K562 (cell line): ENCODE measurements at regions not wholly inside any gene's neighbourhood (a gene's known extent, or its start where the extent isn't known, plus 50 kb on each side); places are given as distances from the start of the nearest gene placed in this dataset.

ENCODE experiments used
- ATAC-seq: fragments of 200-7000 bp; cut with Tn5 transposase; 3 replicates; pipeline ENCODE4 v1.9.1; 2020; ENCODE audit warnings: moderate library complexity
- BruUV-seq: library from RNA; stranded (reverse); fragments of 400-500 nt; replicated peaks from 2 replicates; lab custom pipeline; 2021; lab: Mats Ljungman, UMichigan
- CTCF ChIA-PET: fragments of 300-600 bp; formaldehyde crosslinking; extraction: SDS; loops from one replicate; lab custom pipeline; 2021; ENCODE audit warnings: low intra/inter-chr PET ratio; lab: Yijun Ruan, JAX
- POLR2A ChIA-PET: fragments of 300-600, 350-650 bp; sonication (Branson Sonifier 250); formaldehyde crosslinking; extraction: SDS; loops from one replicate; lab custom pipeline; 2021; ENCODE audit warnings: antibody characterized with exemption, inconsistent platforms; lab: Yijun Ruan, JAX
- DNase-seq, 4 experiments: peaks; one replicate each; pipeline versions ENCODE4 v3.0.0 to v3.0.0-alpha.2; 2011 to 2018; ENCODE audit warnings: low spot score in 3 of 4, mixed read lengths in 3 of 4; ENCODE audit errors: extremely low read depth in 1 of 4
- FAIRE-seq: peaks from 2 replicates; lab custom pipeline; 2011; peaks lifted over from hg19 to GRCh38; lab: Jason Lieb, UNC
- H2AFZ ChIP-seq: 2 replicates; pipeline ENCODE4 v1.6.0; 2011; ENCODE audit warnings: low read depth, low read length, control low read depth, inconsistent platforms
- H3K27ac ChIP-seq: fragments of 200-600 bp; 3 replicates; pipeline ENCODE4 v1.8.0; 2011; ENCODE audit warnings: low read depth, mild to moderate bottlenecking, control low read depth, inconsistent platforms, low read length, moderate library complexity, mixed read lengths; ENCODE audit errors: extremely low read depth
- H3K27me3 ChIP-seq, 2 experiments: fragments of 300-600 bp in 1 of 2; 2 replicates in 1 of 2; 3 replicates in 1 of 2; pipeline versions ENCODE4 v1.6.0 to v1.8.0; 2011; ENCODE audit warnings: inconsistent platforms in 2 of 2, low read length in 2 of 2, mild to moderate bottlenecking in 1 of 2, mixed read lengths in 1 of 2, moderate library complexity in 1 of 2; ENCODE audit not compliant: control insufficient read depth in 2 of 2, insufficient read depth in 2 of 2
- H3K36me3 ChIP-seq: fragments of 300-600 bp; 3 replicates; pipeline ENCODE4 v1.8.0; 2011; ENCODE audit warnings: mild to moderate bottlenecking, low read length, inconsistent platforms; ENCODE audit not compliant: control insufficient read depth, insufficient read depth
- H3K4me1 ChIP-seq, 2 experiments: fragments of 200-600 bp in 1 of 2; replicated peaks in 1 of 2; 2 replicates in 1 of 2; 3 replicates in 1 of 2; pipeline versions ENCODE4 v1.5.1 to v1.8.0; 2011; ENCODE audit warnings: inconsistent platforms in 2 of 2, low read length in 2 of 2, mild to moderate bottlenecking in 1 of 2, mixed read lengths in 1 of 2, moderate library complexity in 1 of 2; ENCODE audit not compliant: control insufficient read depth in 2 of 2, insufficient read depth in 2 of 2
- H3K4me2 ChIP-seq: 2 replicates; pipeline ENCODE4 v1.6.1; 2011; ENCODE audit warnings: low read length, control low read depth, inconsistent platforms, mixed read lengths; ENCODE audit not compliant: insufficient read depth
- H3K4me3 ChIP-seq: fragments of 200-600 bp; sonication (generic), shearing (Covaris generic); 2 replicates; pipeline ENCODE4 v1.5.1; 2016; ENCODE audit warnings: control low read depth, inconsistent platforms
- H3K79me2 ChIP-seq: fragments of 200-600 bp; 3 replicates; pipeline ENCODE4 v1.8.0; 2011; ENCODE audit warnings: low read length, inconsistent platforms; ENCODE audit not compliant: control insufficient read depth, insufficient read depth
- H3K9ac ChIP-seq, 2 experiments: 2 replicates each; pipeline versions ENCODE4 v1.6.0 to v1.6.1; 2011; ENCODE audit warnings: low read depth in 2 of 2, low read length in 2 of 2, control low read depth in 1 of 2, inconsistent platforms in 1 of 2, mild to moderate bottlenecking in 1 of 2, mixed read lengths in 1 of 2; ENCODE audit not compliant: insufficient read depth in 1 of 2
- H3K9me1 ChIP-seq: one replicate; pipeline ENCODE4 v1.6.0; 2011; ENCODE audit warnings: inconsistent platforms, mild to moderate bottlenecking, low read length, moderate library complexity; ENCODE audit not compliant: control insufficient read depth, insufficient read depth
- H3K9me3 ChIP-seq: replicated peaks from 2 replicates; pipeline ENCODE4 v1.5.1; 2011; ENCODE audit warnings: low read depth, low read length, inconsistent platforms; ENCODE audit not compliant: control insufficient read depth, insufficient read depth
- H4K20me1 ChIP-seq: replicated peaks from 2 replicates; pipeline ENCODE4 v1.6.1; 2011; ENCODE audit warnings: low read length, inconsistent platforms, mixed read lengths; ENCODE audit not compliant: control insufficient read depth, insufficient read depth
- BMI1 ChIP-seq: fragments of 150-350 bp; IDR thresholded peaks from 2 replicates; pipeline ENCODE4 v1.6.1; 2014; ENCODE audit warnings: low read length
- CAMTA2 ChIP-seq: fragments of 250-450 bp; sonication (Bioruptor Pico); conservative IDR thresholded peaks from 2 replicates; pipeline ENCODE4 v1.5.1; 2022
- ELF2 ChIP-seq: fragments of 250-450 bp; sonication (Bioruptor Pico); IDR thresholded peaks from 2 replicates; pipeline ENCODE4 v1.5.0; 2021; ENCODE audit warnings: mild to moderate bottlenecking
- FOXM1 ChIP-seq, 2 experiments: fragments of 450-650 bp in 1 of 2; sonication (generic) in 1 of 2; formaldehyde crosslinking in 1 of 2; IDR thresholded peaks; 2 replicates each; pipeline versions ENCODE4 v1.6.1 to v1.9.0; 2017 to 2022; ENCODE audit warnings: low read depth in 2 of 2, mild to moderate bottlenecking in 2 of 2, missing genetic modification reagents in 1 of 2, moderate library complexity in 1 of 2
- GABPB2 ChIP-seq: fragments of 250-450 bp; sonication (Bioruptor Pico); conservative IDR thresholded peaks from 2 replicates; pipeline ENCODE4 v1.5.1; 2021; ENCODE audit warnings: mild to moderate bottlenecking
- HDAC3 ChIP-seq: fragments of 450-650 bp; IDR thresholded peaks from 2 replicates; pipeline ENCODE4 v1.6.1; 2018; ENCODE audit warnings: borderline replicate concordance, mild to moderate bottlenecking, moderate library complexity; ENCODE audit not compliant: partially characterized antibody
- LEF1 ChIP-seq: fragments of 450-650 bp; IDR thresholded peaks from 2 replicates; pipeline ENCODE4 v1.6.1; 2016; ENCODE audit warnings: mild to moderate bottlenecking
- PML ChIP-seq: IDR thresholded peaks from 2 replicates; pipeline ENCODE4 v1.6.1; 2012; ENCODE audit warnings: low read length, inconsistent platforms
- RAD51 ChIP-seq: fragments of 450-650 bp; IDR thresholded peaks from 2 replicates; pipeline ENCODE4 v1.7.1; 2016; ENCODE audit warnings: low read depth, mild to moderate bottlenecking, borderline replicate concordance
- TCF15 ChIP-seq: fragments of 250-450 bp; sonication (Bioruptor Pico); IDR thresholded peaks from 2 replicates; pipeline ENCODE4 v1.8.0; 2022; ENCODE audit warnings: moderate library complexity, mild to moderate bottlenecking, inconsistent platforms
- ZBTB9 ChIP-seq: fragments of 450-650 bp; formaldehyde crosslinking; IDR thresholded peaks from 2 replicates; pipeline ENCODE4 v1.4.0; 2020; ENCODE audit warnings: mild to moderate bottlenecking, moderate library complexity
- ZNF316 ChIP-seq: fragments of 450-650 bp; IDR thresholded peaks from 2 replicates; pipeline ENCODE4 v1.6.1; 2016
- WGBS: fragments of 100-300 bp; shearing (Covaris generic); methylation state at CpG from one replicate; pipeline ENCODE4 v1.1.6; 2016; ENCODE audit warnings: low coverage, mixed read lengths; ENCODE audit not compliant: insufficient coverage; ENCODE audit errors: missing lambda C conversion rate; 5-methylcytosine and 5-hydroxymethylcytosine counted together
- in situ Hi-C: fragments of 300-500 bp; cut with MboI; formaldehyde crosslinking; loops from 4 replicates; pipeline ENCODE4 v1.15.0; 2018; ENCODE audit warnings: inconsistent platforms, mixed read lengths
- intact Hi-C: fragments of 100-400 bp; cut with micrococcal nuclease; formaldehyde crosslinking; loops from 2 replicates; pipeline ENCODE4 v1.14.2; 2022

- no peak for TF ChIP-seq CAMTA2 (CRISPR knock-in tag)
Measured at GRCh38 chr9:87239312-87239711, 258.4 kb upstream of the DAPK1 start (continued).

GRCh38 chr9:87243602-87244001, 254.1 kb upstream of the DAPK1 start:
- no TSS peak for BruUV-seq
- ATAC-seq = no peak

GRCh38 chr9:87245271-87245670, 252.4 kb upstream of the DAPK1 start:
- no peaks in the 10 kb centered on the region for H3K9me3 ChIP-seq
- H3K27me3 ChIP-seq = no peaks in the 10 kb centered on the region; a peak in 1 of 5 replicates
- no peak overlapping the region for H2AFZ ChIP-seq
- DNase-seq (no peak), ATAC-seq (no peak), FAIRE-seq (no peak)
- H3K9me1 ChIP-seq = no peaks in the 10 kb centered on the region
- ChIA-PET CTCF (no interaction called here), POLR2A (no interaction called here)
- H3K36me3 ChIP-seq = no peaks in the 10 kb centered on the region
- intact Hi-C loops = no loop called here
- BruUV-seq = no TSS peak
- no peaks in the 10 kb centered on the region for H3K4me1 ChIP-seq
- in situ Hi-C loops = no loop called here
- no peaks in the 10 kb centered on the region for H4K20me1 ChIP-seq
- no peak overlapping the region for H3K9ac ChIP-seq
- H3K27ac ChIP-seq = no peak overlapping the region
- WGBS = 0% methylated on average over 4 of the region's 4 CpGs
- no peaks in the 10 kb centered on the region for H3K79me2 ChIP-seq
- no peak overlapping the region for H3K4me2 ChIP-seq
- H3K4me3 ChIP-seq = no peak overlapping the region
- TF ChIP-seq PML (no peak), TCF15 (CRISPR knock-in tag) (no peak), HDAC3 (no peak), ZBTB9 (CRISPR knock-in tag) (no peak), BMI1 (no peak), FOXM1 (IDR thresholded peaks at IDR 0.05; ENCODE audit: low read depth) (no peak), FOXM1 (CRISPR knock-in tag; IDR thresholded peaks at IDR 0.05; ENCODE audit: low read depth) (no peak), GABPB2 (CRISPR knock-in tag) (no peak), RAD51 (no peak), LEF1 (no peak)

More at GRCh38 chr9:87243602-87244001, 254.1 kb upstream of the DAPK1 start:
- FAIRE-seq = no peak
- in situ Hi-C loops (no loop called here), intact Hi-C loops (no loop called here)
- DNase-seq = no peak
- Histone ChIP-seq H3K27me3 (peaks cover 0 to 5% of the 10 kb centered on the region in 2 experiments; a peak in 2 of 5 replicates), H3K4me3 (no peak overlapping the region), H2AFZ (no peak overlapping the region), H3K27ac (no peak overlapping the region), H4K20me1 (no peaks in the 10 kb centered on the region), H3K9me1 (no peaks in the 10 kb centered on the region), H3K4me1 (no peaks in the 10 kb centered on the region), H3K79me2 (no peaks in the 10 kb centered on the region), H3K9me3 (no peaks in the 10 kb centered on the region), H3K4me2 (no peak overlapping the region), H3K9ac (no peak overlapping the region), H3K36me3 (no peaks in the 10 kb centered on the region)
- ChIA-PET POLR2A (no interaction called here), CTCF (no interaction called here)
- 0% methylated on average over 2 of the region's 2 CpGs for WGBS
- TF ChIP-seq ELF2 (no peak), ZNF316 (0 out of 2 replicates have a peak, but pooled peaks have one; percentile 9)
